SK-N-MC (cell line): ENCODE measurements at regions not wholly inside any gene's neighbourhood (a gene's known extent, or its start where the extent isn't known, plus 50 kb on each side); places are given as distances from the start of the nearest gene placed in this dataset.

Experiments
- EZH2 ChIP-seq: fragments of 200-600 bp; sonication (generic); IDR thresholded peaks from one replicate; pipeline ENCODE4 v1.6.1; 2017; ENCODE audit warnings: antibody characterized with exemption
- FOXP2 ChIP-seq: optimal IDR thresholded peaks from 2 replicates; pipeline ENCODE3; 2011; ENCODE audit warnings: mild to moderate bottlenecking, moderate library complexity; ENCODE audit not compliant: insufficient read depth; ENCODE audit errors: extremely low read length, control extremely low read depth
- POLR2AphosphoS5 ChIP-seq: IDR thresholded peaks from 2 replicates; pipeline ENCODE4 v1.6.1; 2012; ENCODE audit warnings: mild to moderate bottlenecking, low read depth, low read length, borderline replicate concordance

DNA sequence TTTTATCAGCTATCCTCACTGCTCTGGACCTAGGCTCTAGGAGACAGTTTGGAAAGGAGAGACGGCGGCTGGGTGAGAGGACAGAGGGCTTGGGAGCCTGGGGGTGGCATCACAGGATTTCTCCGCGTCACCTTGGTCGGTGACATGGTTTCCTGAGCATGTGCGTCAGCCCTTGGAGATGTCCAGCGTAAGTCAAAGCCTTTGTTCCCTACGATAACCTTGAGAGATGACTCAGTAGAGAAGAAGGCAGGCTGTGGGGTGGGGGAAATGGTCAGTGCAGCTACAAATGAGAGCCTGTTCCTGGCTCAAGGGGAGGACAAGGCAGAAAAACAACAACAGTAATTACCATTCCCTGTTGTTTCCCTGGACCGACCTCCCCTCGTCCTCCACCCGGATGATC, 90.2 kb upstream of the TBX3 start:
- no peak for TF ChIP-seq EZH2
- no peak for TF ChIP-seq FOXP2
- TF ChIP-seq POLR2AphosphoS5 = no peak
